ENCODE measurements at regions not wholly inside any gene's neighbourhood (a gene's known extent, or its start where the extent isn't known, plus 50 kb on each side); places are given as distances from the start of the nearest gene placed in this dataset.
"Not testable (repeated sequence)": the region's sequence is repeated elsewhere in the genome, so short reads cannot be mapped to it uniquely, and the experiment has no call there.

GRCh38 chr2:11877764-11878163 lies 131.3 kb downstream of the LPIN1 start:
- no peak for DNase-seq (ENCODE audit: low read depth)

- DNase-seq (ENCODE audit: low read depth) = not testable (repeated sequence)
Observed at GRCh38 chr2:11885253-11885652, 138.8 kb downstream of the LPIN1 start.

GRCh38 chr2:11886899-11887298 lies 140.5 kb downstream of the LPIN1 start:
- DNase-seq (ENCODE audit: low read depth) = not testable (repeated sequence)

- DNase-seq (ENCODE audit: low read depth) = no peak
Observed at GRCh38 chr2:11889101-11889850, 142.8 kb downstream of the LPIN1 start.

- no peak for DNase-seq (ENCODE audit: low read depth)
Observed at GRCh38 chr2:11889854-11890253, 143.4 kb downstream of the LPIN1 start.

GRCh38 chr2:11891028-11891427 lies 144.6 kb downstream of the LPIN1 start:
- no peak for DNase-seq (ENCODE audit: low read depth)

- no peak for DNase-seq (ENCODE audit: low read depth)
Observed at GRCh38 chr2:11891671-11892440, 145.4 kb downstream of the LPIN1 start.

- DNase-seq (ENCODE audit: low read depth) = no peak
Observed at GRCh38 chr2:11896386-11896785, 150.0 kb downstream of the LPIN1 start.

- DNase-seq (ENCODE audit: low read depth) = no peak
Observed at GRCh38 chr2:11898576-11898975, 152.1 kb downstream of the LPIN1 start.

- peak; percentile 44 for DNase-seq (ENCODE audit: low read depth)
Observed at GRCh38 chr2:11899264-11899818, 152.9 kb downstream of the LPIN1 start.

- not testable (repeated sequence) for DNase-seq (ENCODE audit: low read depth)
Observed at GRCh38 chr2:11900891-11901290, 154.5 kb downstream of the LPIN1 start.

- no peak for DNase-seq (ENCODE audit: low read depth)
Observed at GRCh38 chr2:11901351-11902069, 155.1 kb downstream of the LPIN1 start.

- DNase-seq (ENCODE audit: low read depth) = no peak
Observed at GRCh38 chr2:11903085-11903606, 156.7 kb downstream of the LPIN1 start.

- DNase-seq (ENCODE audit: low read depth) = no peak
Observed at GRCh38 chr2:11904029-11904428, 157.6 kb downstream of the LPIN1 start.

GRCh38 chr2:11904941-11905340 lies 158.5 kb downstream of the LPIN1 start:
- no peak for DNase-seq (ENCODE audit: low read depth)

GRCh38 chr2:11907190-11907589 lies 160.8 kb downstream of the LPIN1 start:
- no peak for DNase-seq (ENCODE audit: low read depth)

- no peak for DNase-seq (ENCODE audit: low read depth)
Observed at GRCh38 chr2:11910971-11911370, 164.5 kb downstream of the LPIN1 start.

- no peak for DNase-seq (ENCODE audit: low read depth)
Observed at GRCh38 chr2:11912980-11913379, 166.5 kb downstream of the LPIN1 start.

GRCh38 chr2:11914455-11914854 lies 168.0 kb downstream of the LPIN1 start:
- DNase-seq (ENCODE audit: low read depth) = no peak

- DNase-seq (ENCODE audit: low read depth) = no peak
Observed at GRCh38 chr2:11915650-11916049, 169.2 kb downstream of the LPIN1 start.

- no peak for DNase-seq (ENCODE audit: low read depth)
Observed at GRCh38 chr2:11919953-11920352, 173.5 kb downstream of the LPIN1 start.

- DNase-seq (ENCODE audit: low read depth) = no peak
Observed at GRCh38 chr2:11920993-11921583, 174.7 kb downstream of the LPIN1 start.

All from HS-5 (cell line).